ENCODE measurements at regions not wholly inside any gene's neighbourhood (a gene's known extent, or its start where the extent isn't known, plus 50 kb on each side); places are given as distances from the start of the nearest gene placed in this dataset.

DNA sequence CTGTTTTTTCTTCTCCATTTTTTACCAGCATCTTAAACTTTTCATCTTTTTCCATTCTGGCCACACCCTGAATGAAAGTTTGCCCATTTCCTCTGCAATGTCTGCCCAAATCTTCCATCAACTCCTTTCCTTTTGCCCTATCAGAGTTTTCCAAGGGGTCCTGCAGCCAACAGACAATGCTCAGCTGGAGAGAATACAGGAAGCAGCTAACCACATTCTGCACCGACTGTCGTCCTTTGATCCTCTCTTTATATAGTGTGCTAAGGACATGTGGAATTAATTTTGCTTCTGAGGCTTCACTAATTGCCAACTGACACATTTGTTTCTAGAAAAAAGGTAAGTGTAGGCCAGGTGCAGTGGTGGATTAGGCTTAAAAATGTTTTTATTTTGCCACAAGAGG is 50.5 kb upstream of the DLX2 start:
- CTCF ChIA-PET = no interaction called here
- DNase-seq (no peak), ATAC-seq (no peak)

DNA sequence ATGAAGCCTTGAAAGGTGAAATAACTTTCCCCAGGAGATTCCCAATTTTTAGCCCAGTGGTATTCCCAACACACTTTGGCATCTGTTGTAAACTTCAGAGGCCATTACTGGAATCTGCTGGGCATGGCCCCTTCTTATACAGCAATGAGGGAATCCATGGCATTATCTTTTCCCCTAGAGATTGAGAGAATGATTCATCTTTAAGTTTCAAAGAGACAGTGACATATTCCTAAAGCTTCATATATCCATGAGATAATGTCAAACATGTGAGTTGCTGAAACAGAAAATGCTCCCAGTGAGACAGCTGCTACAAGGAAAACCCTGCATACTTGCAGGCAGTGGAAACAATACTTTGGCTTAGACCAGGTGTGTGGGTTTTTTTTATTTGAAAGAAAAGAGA is 51.1 kb upstream of the DLX2 start:
- H3K27me3 Mint-ChIP-seq = peaks cover 20% of the 10 kb centered on the region
- CTCF ChIA-PET = no interaction called here
- DNase-seq (no peak), ATAC-seq (no peak)
- no peak overlapping the region for H3K27ac Mint-ChIP-seq
- intact Hi-C loops (cut with DNase I, micrococcal nuclease) = no loop called here
- peaks cover 12% of the 10 kb centered on the region for H3K4me1 Mint-ChIP-seq
- no peaks in the 10 kb centered on the region for H3K36me3 Mint-ChIP-seq (ENCODE audit: low read depth)
- POLR2A ChIA-PET = no interaction called here
- H3K4me3 Mint-ChIP-seq = no peak overlapping the region
- no peaks in the 10 kb centered on the region for H3K9me3 Mint-ChIP-seq (ENCODE audit: low read depth)

More for the DNA sequence above, 50.5 kb upstream of the DLX2 start:
- POLR2A ChIA-PET = no interaction called here
- no peaks in the 10 kb centered on the region for H3K36me3 Mint-ChIP-seq (ENCODE audit: low read depth)
- H3K9me3 Mint-ChIP-seq (ENCODE audit: low read depth) = no peaks in the 10 kb centered on the region
- no peak overlapping the region for H3K4me3 Mint-ChIP-seq
- intact Hi-C loops (cut with DNase I, micrococcal nuclease) = no loop called here
- no peak overlapping the region for H3K27ac Mint-ChIP-seq
- H3K4me1 Mint-ChIP-seq = peaks cover 12% of the 10 kb centered on the region
- peaks cover 18% of the 10 kb centered on the region for H3K27me3 Mint-ChIP-seq

DNA sequence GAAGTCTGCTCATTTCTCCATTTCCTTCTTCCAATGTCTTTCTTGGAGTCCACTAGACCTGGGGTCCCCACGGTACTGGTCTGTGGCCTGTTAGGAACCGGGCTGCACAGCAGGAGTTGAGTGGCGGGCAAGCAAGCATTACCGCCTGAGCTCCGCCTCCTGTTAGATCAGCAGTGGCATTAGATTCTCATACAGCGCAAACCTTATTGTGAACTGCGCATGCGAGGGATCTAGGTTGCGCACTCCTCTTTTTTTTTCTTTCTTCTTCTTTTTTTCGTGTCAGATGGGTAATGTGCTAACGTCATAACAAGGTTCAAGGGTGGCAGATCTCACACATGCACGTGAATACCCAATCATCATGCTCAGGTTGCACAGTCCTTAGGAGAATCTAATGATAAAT is 53.1 kb upstream of the DLX2 start:
- CTCF ChIA-PET = no interaction called here

DNA sequence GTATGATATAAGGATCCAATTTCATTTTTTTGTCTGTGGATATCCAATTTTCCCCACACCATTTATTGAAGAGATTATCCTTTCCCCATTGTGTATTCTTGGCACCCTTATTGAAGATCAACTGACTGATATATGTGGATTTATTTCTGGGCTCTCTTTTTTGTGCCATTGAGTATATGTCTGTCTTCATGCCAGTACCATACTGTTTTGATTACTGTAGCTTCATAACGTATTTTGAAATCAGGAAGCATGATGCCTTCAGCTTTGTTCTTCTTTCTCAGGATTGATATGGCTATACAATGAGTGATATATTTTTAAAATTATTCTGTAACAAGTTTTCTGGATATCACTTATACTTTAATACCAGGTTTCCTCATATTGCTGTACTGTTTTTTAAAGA is 58.1 kb upstream of the DLX2 start:
- Mint-ChIP-seq H3K4me1 (no peaks in the 10 kb centered on the region), H3K9me3 (ENCODE audit: low read depth) (no peaks in the 10 kb centered on the region), H3K27ac (no peak overlapping the region), H3K4me3 (no peak overlapping the region), H3K27me3 (peaks cover 4% of the 10 kb centered on the region), H3K36me3 (ENCODE audit: low read depth) (no peaks in the 10 kb centered on the region)
- intact Hi-C loops (cut with DNase I, micrococcal nuclease) = no loop called here
- DNase-seq (no peak), ATAC-seq (no peak)
- POLR2A ChIA-PET = no interaction called here
- CTCF ChIA-PET = no interaction called here

More for the DNA sequence above, 53.1 kb upstream of the DLX2 start:
- H3K4me3 Mint-ChIP-seq = no peak overlapping the region
- no peaks in the 10 kb centered on the region for H3K9me3 Mint-ChIP-seq (ENCODE audit: low read depth)
- ATAC-seq (no peak), DNase-seq (no peak)
- H3K27me3 Mint-ChIP-seq = peaks cover 19% of the 10 kb centered on the region
- H3K4me1 Mint-ChIP-seq = peaks cover 12% of the 10 kb centered on the region
- H3K36me3 Mint-ChIP-seq (ENCODE audit: low read depth) = no peaks in the 10 kb centered on the region
- intact Hi-C loops (cut with DNase I, micrococcal nuclease) = no loop called here
- H3K27ac Mint-ChIP-seq = no peak overlapping the region
- POLR2A ChIA-PET = no interaction called here

DNA sequence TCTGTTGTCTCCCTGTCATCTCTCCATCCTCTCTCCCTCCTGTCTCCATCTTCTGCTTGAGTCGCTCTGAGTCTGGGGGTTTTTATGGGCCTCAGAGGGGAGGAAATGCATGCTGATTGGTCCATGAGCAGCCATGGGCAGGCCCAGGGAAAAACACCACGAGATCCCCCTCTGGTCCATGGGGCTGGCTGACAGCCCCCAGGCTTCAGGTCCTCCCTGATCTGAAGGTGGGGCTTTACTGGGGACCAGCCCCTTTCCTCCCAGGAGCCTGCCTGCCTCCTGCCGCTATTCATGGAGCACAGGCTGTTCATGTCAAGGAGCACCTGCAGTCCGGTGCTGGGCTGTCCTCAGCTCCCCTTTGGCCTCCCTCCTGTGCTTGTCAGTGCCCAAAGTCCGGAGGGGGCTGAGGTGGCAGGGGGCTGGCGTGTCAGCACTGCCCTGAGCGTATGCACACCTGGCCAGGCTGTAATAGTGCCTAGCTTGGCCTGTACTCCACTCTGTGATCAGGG is 59.6 kb upstream of the DLX2 start:
- no peaks in the 10 kb centered on the region for H3K36me3 Mint-ChIP-seq (ENCODE audit: low read depth)
- intact Hi-C loops (cut with DNase I, micrococcal nuclease) = no loop called here
- H3K27me3 Mint-ChIP-seq = peaks cover 3% of the 10 kb centered on the region
- no peaks in the 10 kb centered on the region for H3K4me1 Mint-ChIP-seq
- DNase-seq (no peak), ATAC-seq (no peak)
- ChIA-PET CTCF (interaction anchor here (0.6 kb wide), 1 partner anchor 631 kb away, joined by 3 read pairs; no protein-coding TSS in a partner anchor), POLR2A (no interaction called here)
- H3K9me3 Mint-ChIP-seq (ENCODE audit: low read depth) = no peaks in the 10 kb centered on the region
- no peak overlapping the region for H3K27ac Mint-ChIP-seq
- no peak overlapping the region for H3K4me3 Mint-ChIP-seq

DNA sequence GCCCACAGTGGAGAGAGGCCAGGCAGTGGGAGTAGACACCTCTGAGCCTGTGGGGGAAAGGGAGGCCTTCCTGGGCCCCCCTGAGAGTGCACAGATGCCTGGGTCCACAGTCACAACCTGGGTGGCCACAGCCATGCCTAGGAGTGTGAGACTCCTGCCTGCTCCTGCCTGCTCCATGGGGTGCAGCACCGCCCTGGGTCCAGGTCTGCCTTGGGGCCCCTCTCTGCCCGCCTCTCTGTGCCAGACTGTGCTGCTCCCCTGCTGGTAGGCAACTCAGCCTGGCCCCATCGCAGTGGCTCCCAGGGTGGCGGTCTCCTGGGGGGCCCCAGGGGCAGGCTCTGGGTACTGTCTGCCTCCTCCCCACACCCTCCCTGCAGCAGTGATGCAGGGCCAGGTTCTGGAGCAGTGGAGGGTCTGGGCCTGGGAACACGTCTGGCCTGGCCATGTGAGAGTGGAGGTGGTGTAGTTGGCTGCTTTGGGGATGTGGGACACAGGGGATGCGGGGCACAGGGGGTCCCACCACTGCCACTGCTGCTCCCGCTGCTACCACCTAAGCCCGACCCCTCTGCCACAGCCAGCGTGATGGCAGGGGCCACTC is 60.1 kb upstream of the DLX2 start:
- no peak overlapping the region for H3K4me3 Mint-ChIP-seq
- no peaks in the 10 kb centered on the region for H3K36me3 Mint-ChIP-seq (ENCODE audit: low read depth)
- POLR2A ChIA-PET = no interaction called here
- H3K4me1 Mint-ChIP-seq = no peaks in the 10 kb centered on the region
- CTCF ChIA-PET = no interaction called here
- H3K27ac Mint-ChIP-seq = no peak overlapping the region
- no peaks in the 10 kb centered on the region for H3K9me3 Mint-ChIP-seq (ENCODE audit: low read depth)
- peaks cover 3% of the 10 kb centered on the region for H3K27me3 Mint-ChIP-seq
- intact Hi-C loops (cut with DNase I, micrococcal nuclease) = no loop called here
- no peak for DNase-seq
- ATAC-seq = no peak

DNA sequence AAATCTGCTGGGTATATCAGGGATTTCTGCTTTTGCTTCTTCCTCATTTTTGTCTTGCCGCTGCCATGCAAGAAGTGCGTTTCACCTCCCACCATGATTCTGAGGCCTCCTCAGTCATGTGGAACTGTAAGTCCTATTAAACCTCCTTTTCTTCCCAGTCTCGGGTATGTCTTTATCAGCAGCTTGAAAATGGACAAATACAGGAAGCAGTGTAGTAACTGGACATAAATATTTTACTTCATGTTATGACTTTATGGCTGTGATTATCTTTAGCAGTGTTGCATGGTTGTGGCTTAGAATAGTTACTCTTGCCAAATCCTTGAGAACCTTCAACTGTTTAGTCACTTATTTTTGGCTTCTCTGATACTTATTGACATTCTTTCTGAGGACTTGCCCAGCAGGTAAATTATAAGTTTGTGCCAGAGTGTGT is 66.2 kb upstream of the DLX2 start:
- Mint-ChIP-seq H3K36me3 (ENCODE audit: low read depth) (no peaks in the 10 kb centered on the region), H3K27ac (no peak overlapping the region), H3K9me3 (ENCODE audit: low read depth) (no peaks in the 10 kb centered on the region), H3K4me3 (no peak overlapping the region), H3K4me1 (peaks cover 4% of the 10 kb centered on the region), H3K27me3 (peaks cover 4% of the 10 kb centered on the region)
- intact Hi-C loops (cut with DNase I, micrococcal nuclease) = no loop called here
- POLR2A ChIA-PET = no interaction called here
- CTCF ChIA-PET = interaction anchor here (7.0 kb wide), 1 partner anchor 296 kb away, joined by 106 read pairs; no protein-coding TSS in a partner anchor
- ATAC-seq (no peak), DNase-seq (no peak)

DNA sequence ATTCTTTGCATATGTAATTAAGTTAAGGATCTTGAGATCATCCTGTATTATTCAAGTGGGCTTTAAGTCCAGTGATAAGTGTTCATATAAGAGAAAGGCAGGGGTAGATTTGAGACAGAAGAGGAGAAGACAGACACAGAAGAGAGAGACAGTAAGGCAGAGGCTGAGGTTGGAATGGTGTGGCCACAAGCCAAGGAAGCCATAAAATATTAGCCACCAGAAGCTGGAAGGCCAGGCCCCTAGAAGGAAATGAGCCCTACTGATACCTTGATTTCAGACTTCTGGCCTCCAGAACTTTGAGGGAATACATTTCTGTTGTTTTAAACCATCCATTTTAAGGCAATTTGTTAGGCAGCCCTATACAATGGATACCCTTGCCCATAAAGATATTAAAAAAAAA is 66.9 kb upstream of the DLX2 start:
- no peak overlapping the region for H3K4me3 Mint-ChIP-seq
- H3K27ac Mint-ChIP-seq = no peak overlapping the region
- ChIA-PET POLR2A (no interaction called here), CTCF (interaction anchor here (7.0 kb wide), 1 partner anchor 295 kb away, joined by 106 read pairs; no protein-coding TSS in a partner anchor)
- no peaks in the 10 kb centered on the region for H3K36me3 Mint-ChIP-seq (ENCODE audit: low read depth)
- intact Hi-C loops (cut with DNase I, micrococcal nuclease) = loop anchor here in 1 of 2 experiments (5.0 kb wide), 1 partner anchor 543 kb away; no protein-coding TSS in a partner anchor
- no peak for ATAC-seq
- DNase-seq = no peak
- no peaks in the 10 kb centered on the region for H3K9me3 Mint-ChIP-seq (ENCODE audit: low read depth)
- peaks cover 4% of the 10 kb centered on the region for H3K27me3 Mint-ChIP-seq
- H3K4me1 Mint-ChIP-seq = peaks cover 4% of the 10 kb centered on the region

DNA sequence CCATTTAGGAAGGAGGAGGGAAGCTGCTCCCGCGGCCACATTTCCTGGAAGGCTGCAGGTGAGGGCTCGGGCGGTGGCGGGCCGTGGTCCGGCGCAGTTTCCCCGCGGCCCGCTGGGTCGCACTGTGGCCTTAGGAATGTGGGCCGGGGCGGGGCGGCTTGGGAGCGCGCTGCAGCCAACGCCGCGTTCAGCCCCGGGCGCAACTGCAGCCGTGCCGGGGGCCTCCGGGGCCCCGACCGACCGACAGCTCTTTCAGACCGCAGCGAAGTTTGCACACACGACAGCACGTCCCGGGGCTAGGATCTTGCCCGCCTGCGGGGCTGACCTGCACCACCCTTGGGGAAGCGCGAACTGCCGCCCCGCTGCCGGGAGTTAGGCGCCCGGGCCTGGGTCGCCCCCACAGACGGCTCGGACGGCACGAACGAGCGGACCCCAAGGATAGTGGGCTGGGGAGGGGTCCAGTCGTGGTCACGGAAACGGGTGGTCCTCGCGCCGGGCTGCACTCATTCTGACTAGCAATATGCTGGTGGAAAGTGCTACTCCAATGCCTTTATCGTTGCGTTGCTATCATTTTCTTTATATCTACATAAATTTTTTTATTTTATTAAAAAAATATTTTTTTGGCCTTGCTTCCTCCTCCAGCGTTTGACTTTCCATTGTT is 69.9 kb upstream of the DLX2 start:
- ATAC-seq = peak; percentile 97
- CTCF ChIA-PET = interaction anchor here (0.6 to 7.0 kb wide), 4 partner anchors 27 to 292 kb away, joined by 3 to 106 read pairs (median 4); no protein-coding TSS in a partner anchor
- peak; percentile 77 for DNase-seq
- Mint-ChIP-seq H3K4me1 (peaks cover 4% of the 10 kb centered on the region), H3K27me3 (peaks cover 4% of the 10 kb centered on the region), H3K36me3 (ENCODE audit: low read depth) (no peaks in the 10 kb centered on the region), H3K9me3 (ENCODE audit: low read depth) (no peaks in the 10 kb centered on the region), H3K27ac (no peak overlapping the region), H3K4me3 (peak overlapping the region; percentile 55)
- intact Hi-C loops (cut with DNase I, micrococcal nuclease) = loop anchor here (1.0 to 5.0 kb wide), 4 partner anchors 290 to 540 kb away; no protein-coding TSS in a partner anchor
- POLR2A ChIA-PET = no interaction called here

DNA sequence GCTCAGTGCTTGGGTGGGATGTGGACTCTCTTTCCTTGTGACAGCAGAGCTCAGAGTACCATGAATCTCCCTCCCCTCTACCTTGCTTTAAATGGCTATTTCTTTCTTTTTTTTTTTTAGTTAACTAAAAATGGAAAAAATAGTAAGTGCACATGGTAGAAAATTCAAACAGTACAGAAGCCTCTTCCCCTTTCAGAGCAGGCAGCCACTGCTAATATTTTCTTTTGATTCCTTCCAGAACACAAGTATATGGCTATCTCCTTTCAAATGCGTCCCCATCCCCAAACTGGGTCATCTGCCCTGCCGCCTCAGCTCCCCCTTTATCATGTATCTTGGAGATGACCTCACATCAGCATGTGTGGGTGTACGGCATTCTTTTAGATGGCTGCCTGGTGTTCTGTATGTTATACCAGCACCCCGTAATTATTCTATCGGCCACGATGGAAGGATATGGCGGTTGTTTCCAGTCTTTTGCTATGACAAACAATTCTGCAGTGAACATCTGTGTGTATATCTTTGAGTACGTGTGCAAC is 70.5 kb upstream of the DLX2 start:
- intact Hi-C loops (cut with DNase I, micrococcal nuclease) = loop anchor here (2.0 to 5.0 kb wide), 2 partner anchors 538 to 539 kb away; no protein-coding TSS in a partner anchor
- ATAC-seq (no peak), DNase-seq (no peak)
- peak overlapping the region; percentile 55 for H3K4me3 Mint-ChIP-seq
- ChIA-PET CTCF (interaction anchor here (0.6 to 7.0 kb wide), 7 partner anchors 23 to 315 kb away, joined by 3 to 106 read pairs (median 4); no protein-coding TSS in a partner anchor), POLR2A (no interaction called here)
- H3K36me3 Mint-ChIP-seq (ENCODE audit: low read depth) = no peaks in the 10 kb centered on the region
- no peak overlapping the region for H3K27ac Mint-ChIP-seq
- H3K4me1 Mint-ChIP-seq = peaks cover 4% of the 10 kb centered on the region
- no peaks in the 10 kb centered on the region for H3K9me3 Mint-ChIP-seq (ENCODE audit: low read depth)
- peaks cover 4% of the 10 kb centered on the region for H3K27me3 Mint-ChIP-seq

DNA sequence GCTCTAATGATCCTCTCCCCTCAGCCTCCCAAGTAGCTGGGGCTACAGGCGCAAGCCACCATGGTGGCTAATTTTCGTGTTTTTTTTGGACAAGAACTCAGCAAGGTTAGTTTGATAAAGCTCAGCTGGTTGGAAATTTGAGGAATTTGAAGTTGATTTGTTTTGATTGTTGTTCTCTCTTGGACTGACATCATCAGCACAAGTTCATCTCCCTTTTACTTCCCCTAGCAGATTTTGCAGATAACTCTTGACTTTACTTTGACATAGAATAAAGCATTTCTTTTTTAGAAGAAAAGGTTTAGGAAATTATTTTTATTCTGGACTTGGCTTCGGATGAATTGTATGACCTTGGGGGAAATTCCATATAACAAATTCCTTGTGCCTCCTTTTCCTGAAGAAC is 74.9 kb upstream of the DLX2 start:
- peaks cover 4% of the 10 kb centered on the region for H3K27me3 Mint-ChIP-seq
- H3K36me3 Mint-ChIP-seq (ENCODE audit: low read depth) = no peaks in the 10 kb centered on the region
- intact Hi-C loops (cut with DNase I, micrococcal nuclease) = no loop called here
- ChIA-PET POLR2A (no interaction called here), CTCF (interaction anchor here (0.9 to 1.6 kb wide), 5 partner anchors 16 to 385 kb away, joined by 3 to 4 read pairs (median 4); no protein-coding TSS in a partner anchor)
- H3K27ac Mint-ChIP-seq = no peak overlapping the region
- no peak overlapping the region for H3K4me3 Mint-ChIP-seq
- H3K4me1 Mint-ChIP-seq = peaks cover 15% of the 10 kb centered on the region
- no peaks in the 10 kb centered on the region for H3K9me3 Mint-ChIP-seq (ENCODE audit: low read depth)
- no peak for DNase-seq
- ATAC-seq = no peak

DNA sequence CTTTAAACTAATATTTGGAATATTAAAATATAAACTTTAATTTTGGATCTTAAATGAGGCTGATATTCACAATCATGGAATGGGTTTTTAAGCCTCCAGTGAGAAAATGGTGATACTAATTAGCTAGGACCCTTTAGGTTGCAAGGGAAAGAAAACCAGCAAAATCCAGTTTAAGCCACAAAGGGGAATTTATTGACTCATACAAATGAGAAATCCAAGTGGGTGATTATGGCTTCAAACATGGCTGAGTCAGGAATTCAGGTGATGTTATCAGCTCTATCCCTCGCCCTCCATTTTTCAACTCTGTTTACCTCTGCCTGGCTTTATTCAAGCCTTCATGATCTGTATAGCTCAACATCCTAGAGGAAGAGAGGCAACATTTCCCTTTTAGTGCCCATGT is 75.3 kb upstream of the DLX2 start:
- no peak for DNase-seq
- POLR2A ChIA-PET = no interaction called here
- peaks cover 15% of the 10 kb centered on the region for H3K4me1 Mint-ChIP-seq
- H3K27ac Mint-ChIP-seq = no peak overlapping the region
- H3K9me3 Mint-ChIP-seq (ENCODE audit: low read depth) = no peaks in the 10 kb centered on the region
- intact Hi-C loops (cut with DNase I, micrococcal nuclease) = no loop called here
- H3K36me3 Mint-ChIP-seq (ENCODE audit: low read depth) = no peaks in the 10 kb centered on the region
- peaks cover 4% of the 10 kb centered on the region for H3K27me3 Mint-ChIP-seq
- ATAC-seq = no peak
- H3K4me3 Mint-ChIP-seq = no peak overlapping the region
- CTCF ChIA-PET = interaction anchor here (0.7 to 1.6 kb wide), 7 partner anchors 16 to 384 kb away, joined by 3 to 4 read pairs (median 4); no protein-coding TSS in a partner anchor

All from activated CD4-positive, alpha-beta T cell treated with anti-CD3 and anti-CD28 coated beads for 36 hours (primary cell).